Body of pancreas (tissue), 4 donors: ENCODE measurements at regions not wholly inside any gene's neighbourhood (a gene's known extent, or its start where the extent isn't known, plus 50 kb on each side); places are given as distances from the start of the nearest gene placed in this dataset.
"Not testable (repeated sequence)": the region's sequence is repeated elsewhere in the genome, so short reads cannot be mapped to it uniquely, and the experiment has no call there.

ENCODE experiments used
- ATAC-seq: fragments of 150-250 bp; one replicate; pipeline ENCODE4 v1.9.1; 2016
- DNase-seq, 4 donors: peaks; one replicate each; pipeline ENCODE4 v3.0.0-alpha.2; 2019
- H3K27ac ChIP-seq, 4 donors: fragments of 200-600 bp; sonication (generic); 1 replicate in 3 of 4; 2 replicates in 1 of 4; pipeline versions ENCODE4 v1.5.1 to v1.6.1; 2016 to 2019; ENCODE audit warnings: mild to moderate bottlenecking in 1 of 4, mixed read lengths in 1 of 4, moderate library complexity in 1 of 4
- H3K27me3 ChIP-seq, 2 donors: fragments of 200-600 bp; sonication (generic); one replicate each; pipeline ENCODE4 v1.6.0; 2016; ENCODE audit warnings: mild to moderate bottlenecking in 1 of 2
- H3K36me3 ChIP-seq, 2 donors: fragments of 200-600 bp; sonication (generic); replicated peaks in 1 of 2; 2 replicates each; pipeline ENCODE4 v1.5.1; 2016; ENCODE audit warnings: low read depth in 2 of 2; ENCODE audit not compliant: insufficient read depth in 1 of 2
- H3K4me1 ChIP-seq: fragments of 200-600 bp; sonication (generic); one replicate; pipeline ENCODE4 v1.6.0; 2016
- H3K4me3 ChIP-seq, 2 donors: fragments of 200-600 bp; sonication (generic); 1 replicate in 1 of 2; 2 replicates in 1 of 2; pipeline ENCODE4 v1.5.1; 2016 to 2019
- H3K9me3 ChIP-seq, 3 donors: fragments of 200-600 bp; sonication (generic); 1 replicate in 2 of 3; 2 replicates in 1 of 3; pipeline ENCODE4 v1.5.1; 2016
- POLR2A ChIP-seq, 3 donors: fragments of 450-650 bp; IDR thresholded peaks; one replicate each; pipeline ENCODE4 v1.6.1; 2016; ENCODE audit warnings: antibody characterized with exemption in 3 of 3, mild to moderate bottlenecking in 2 of 3
- WGBS, 2 donors: methylation state at CpG; one replicate each; pipeline ENCODE4 v1.1.5; 2017; 5-methylcytosine and 5-hydroxymethylcytosine counted together
- intact Hi-C: fragments of 100-400 bp; cut with DNase I; formaldehyde crosslinking; loops from one replicate; pipeline ENCODE4 v1.15.1; 2023
- TF ChIP-seq, protein P1 (sequence below), 7 experiments: fragments of 450-650 bp in 4 of 7; fragments of 200-600 bp in 3 of 7; sonication (generic) in 3 of 7; IDR thresholded peaks; one replicate each; pipeline ENCODE4 v1.5.1; 2016 to 2019; ENCODE audit warnings: antibody characterized with exemption in 7 of 7

DNA sequence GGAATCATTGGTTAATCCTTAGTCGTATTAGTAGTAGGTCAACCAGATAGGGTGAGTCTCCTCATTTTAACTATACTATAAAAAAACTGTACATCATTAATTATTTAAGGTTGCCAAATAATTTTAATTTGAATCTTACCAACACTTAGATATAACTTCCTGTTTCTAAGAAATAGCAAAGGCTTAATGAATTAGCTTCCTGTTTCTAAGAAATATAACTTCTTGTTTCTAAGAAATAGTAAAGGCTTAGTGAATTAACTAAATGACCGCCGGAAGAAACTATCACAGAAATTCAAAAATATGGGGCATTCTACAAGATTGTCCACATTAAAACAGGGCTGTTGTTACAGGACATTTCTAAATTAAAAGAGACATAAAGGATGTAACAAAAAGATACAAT, 392.9 kb upstream of the FOXG1 start:
- DNase-seq: no peak
- 55 to 69% methylated on average over 3 of the region's 3 CpGs for WGBS, 2 donors
- no peak overlapping the region for H3K4me3 ChIP-seq

DNA sequence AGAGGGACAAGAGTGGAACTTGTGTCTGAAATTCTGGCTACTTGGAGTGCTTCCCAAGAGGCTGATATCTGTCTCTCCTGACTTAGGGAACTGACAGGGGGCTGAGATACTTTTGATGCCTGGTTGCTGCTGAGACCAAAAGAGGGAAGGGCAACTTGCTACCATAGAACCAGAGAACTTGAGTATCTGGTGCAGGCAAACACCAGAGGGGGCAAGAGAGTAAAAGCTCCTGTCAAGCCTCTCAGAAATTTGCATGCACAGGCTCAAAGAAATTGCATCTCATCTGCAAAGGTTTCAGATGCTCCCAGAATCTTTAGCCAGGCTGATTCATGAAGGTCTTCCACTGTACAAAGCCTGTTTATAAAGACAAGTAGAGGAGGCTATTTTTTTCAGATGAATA, 391.3 kb upstream of the FOXG1 start:
- Histone ChIP-seq H3K27me3 (no peaks in the 10 kb centered on the region), H3K4me3 (no peak overlapping the region), H3K27ac (no peak overlapping the region), H3K36me3 (no peaks in the 10 kb centered on the region), H3K4me1 (no peaks in the 10 kb centered on the region), H3K9me3 (no peaks in the 10 kb centered on the region)
- intact Hi-C loops: no loop called here
- no peak for DNase-seq
- ATAC-seq: no peak
- no peak for TF ChIP-seq POLR2A (IDR thresholded peaks at IDR 0.05)
- TF ChIP-seq, protein P1, sequence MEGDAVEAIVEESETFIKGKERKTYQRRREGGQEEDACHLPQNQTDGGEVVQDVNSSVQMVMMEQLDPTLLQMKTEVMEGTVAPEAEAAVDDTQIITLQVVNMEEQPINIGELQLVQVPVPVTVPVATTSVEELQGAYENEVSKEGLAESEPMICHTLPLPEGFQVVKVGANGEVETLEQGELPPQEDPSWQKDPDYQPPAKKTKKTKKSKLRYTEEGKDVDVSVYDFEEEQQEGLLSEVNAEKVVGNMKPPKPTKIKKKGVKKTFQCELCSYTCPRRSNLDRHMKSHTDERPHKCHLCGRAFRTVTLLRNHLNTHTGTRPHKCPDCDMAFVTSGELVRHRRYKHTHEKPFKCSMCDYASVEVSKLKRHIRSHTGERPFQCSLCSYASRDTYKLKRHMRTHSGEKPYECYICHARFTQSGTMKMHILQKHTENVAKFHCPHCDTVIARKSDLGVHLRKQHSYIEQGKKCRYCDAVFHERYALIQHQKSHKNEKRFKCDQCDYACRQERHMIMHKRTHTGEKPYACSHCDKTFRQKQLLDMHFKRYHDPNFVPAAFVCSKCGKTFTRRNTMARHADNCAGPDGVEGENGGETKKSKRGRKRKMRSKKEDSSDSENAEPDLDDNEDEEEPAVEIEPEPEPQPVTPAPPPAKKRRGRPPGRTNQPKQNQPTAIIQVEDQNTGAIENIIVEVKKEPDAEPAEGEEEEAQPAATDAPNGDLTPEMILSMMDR (IDR thresholded peaks at IDR 0.05): peak in 1 of 7 experiments; percentile 4

More for the DNA sequence above, 392.9 kb upstream of the FOXG1 start:
- Histone ChIP-seq H3K27me3 (no peaks in the 10 kb centered on the region), H3K9me3 (no peaks in the 10 kb centered on the region), H3K27ac (no peak overlapping the region), H3K4me1 (no peaks in the 10 kb centered on the region), H3K36me3 (no peaks in the 10 kb centered on the region)
- ATAC-seq: no peak
- TF ChIP-seq POLR2A (IDR thresholded peaks at IDR 0.05): no peak
- TF ChIP-seq, protein P1 (IDR thresholded peaks at IDR 0.05): no peak
- intact Hi-C loops: no loop called here

DNA sequence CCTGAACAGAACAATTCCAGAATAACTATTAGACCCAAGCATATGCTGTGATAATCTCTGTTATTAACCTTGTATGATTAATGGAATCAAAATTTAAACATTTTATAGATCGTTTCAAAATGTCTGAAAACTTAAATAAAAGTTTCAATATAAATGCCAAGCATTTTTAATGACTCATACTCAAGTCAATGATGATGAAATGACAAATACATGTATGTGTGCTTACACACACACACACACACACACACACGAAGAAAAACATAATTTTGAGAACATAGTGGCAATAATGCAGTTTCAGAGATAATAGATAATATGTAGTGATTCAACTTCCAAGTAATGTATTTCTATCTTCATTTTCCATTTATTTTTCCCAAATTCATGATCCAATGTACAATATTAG, 384.9 kb upstream of the FOXG1 start:
- WGBS, 2 donors: 16 to 28% methylated on average over 2 of the region's 2 CpGs
- Histone ChIP-seq H3K9me3 (no peaks in the 10 kb centered on the region), H3K4me3 (no peak overlapping the region), H3K4me1 (no peaks in the 10 kb centered on the region), H3K36me3 (no peaks in the 10 kb centered on the region), H3K27me3 (no peaks in the 10 kb centered on the region), H3K27ac (no peak overlapping the region)
- DNase-seq: no peak
- no peak for TF ChIP-seq POLR2A (IDR thresholded peaks at IDR 0.05)
- TF ChIP-seq, protein P1 (IDR thresholded peaks at IDR 0.05): no peak
- ATAC-seq: no peak
- intact Hi-C loops: no loop called here

DNA sequence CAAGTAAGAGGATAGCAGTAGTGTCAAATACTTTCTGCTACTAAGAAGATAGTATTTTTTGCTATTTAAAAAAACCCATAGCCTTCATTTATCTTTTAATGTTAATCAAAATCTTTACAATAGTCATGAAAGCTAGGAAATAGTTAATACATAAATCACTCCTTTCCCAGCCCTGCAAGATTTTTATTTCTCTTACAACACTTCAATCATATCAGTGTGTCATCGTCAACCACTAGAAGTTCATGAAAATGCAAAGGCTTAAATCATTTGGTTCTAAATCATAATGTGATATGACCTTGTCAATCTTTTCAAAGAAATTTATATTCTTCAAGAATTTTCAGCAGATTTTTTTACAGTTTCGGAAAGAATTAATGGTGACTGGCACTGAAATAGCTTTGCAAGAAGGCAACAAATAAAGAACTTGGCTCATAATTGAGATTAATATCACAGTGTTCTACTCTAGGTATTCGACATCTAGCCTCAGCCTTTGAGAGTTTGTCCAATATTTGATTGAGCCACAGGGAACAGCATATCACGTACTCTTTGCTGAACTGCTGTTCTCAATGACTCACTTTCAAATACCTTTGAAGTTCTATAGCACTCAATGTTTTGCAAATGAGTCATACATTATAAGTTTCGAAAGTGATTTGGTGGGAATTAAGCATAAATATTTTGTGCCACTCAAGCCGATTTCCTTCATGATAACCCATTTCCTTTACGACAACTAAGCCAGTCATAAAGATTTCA, 384.0 kb upstream of the FOXG1 start:
- TF ChIP-seq, protein P1 (IDR thresholded peaks at IDR 0.05): no peak
- TF ChIP-seq POLR2A (IDR thresholded peaks at IDR 0.05): no peak
- Histone ChIP-seq H3K27ac (no peak overlapping the region), H3K36me3 (no peaks in the 10 kb centered on the region), H3K27me3 (no peaks in the 10 kb centered on the region), H3K4me3 (no peak overlapping the region), H3K9me3 (no peaks in the 10 kb centered on the region), H3K4me1 (no peaks in the 10 kb centered on the region)
- intact Hi-C loops: no loop called here
- ATAC-seq: no peak
- 60 to 64% methylated on average over 7 of the region's 7 CpGs for WGBS, 2 donors
- DNase-seq: no peak

DNA sequence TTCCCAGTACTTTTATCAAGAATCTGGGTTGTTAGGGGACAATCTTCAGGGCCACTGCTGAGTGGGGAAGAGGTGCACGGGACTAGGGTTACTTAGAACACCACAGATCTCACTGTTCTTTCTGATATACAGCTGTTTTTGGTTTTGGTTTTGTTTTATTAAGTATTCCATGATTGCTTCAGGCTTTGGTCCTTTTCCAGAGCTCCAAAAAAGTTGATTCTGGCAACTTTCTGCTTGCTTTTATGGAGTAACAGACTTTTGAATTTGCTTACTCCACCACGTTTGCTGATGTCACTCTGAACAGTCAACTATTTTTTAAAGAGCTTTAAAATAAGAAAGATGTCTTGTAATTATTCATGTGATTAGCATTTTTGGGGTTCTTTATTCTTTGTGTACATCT, 368.1 kb upstream of the FOXG1 start:
- H3K4me1 ChIP-seq: no peaks in the 10 kb centered on the region
- no peak overlapping the region for H3K27ac ChIP-seq
- TF ChIP-seq, protein P1 (IDR thresholded peaks at IDR 0.05): no peak
- TF ChIP-seq POLR2A (IDR thresholded peaks at IDR 0.05): no peak
- 38% methylated on average over 2 of the region's 2 CpGs for WGBS, 2 donors
- H3K27me3 ChIP-seq: no peaks in the 10 kb centered on the region
- no peaks in the 10 kb centered on the region for H3K36me3 ChIP-seq
- no peak overlapping the region for H3K4me3 ChIP-seq
- no peaks in the 10 kb centered on the region for H3K9me3 ChIP-seq
- DNase-seq (no peak), ATAC-seq (no peak)
- intact Hi-C loops: no loop called here

DNA sequence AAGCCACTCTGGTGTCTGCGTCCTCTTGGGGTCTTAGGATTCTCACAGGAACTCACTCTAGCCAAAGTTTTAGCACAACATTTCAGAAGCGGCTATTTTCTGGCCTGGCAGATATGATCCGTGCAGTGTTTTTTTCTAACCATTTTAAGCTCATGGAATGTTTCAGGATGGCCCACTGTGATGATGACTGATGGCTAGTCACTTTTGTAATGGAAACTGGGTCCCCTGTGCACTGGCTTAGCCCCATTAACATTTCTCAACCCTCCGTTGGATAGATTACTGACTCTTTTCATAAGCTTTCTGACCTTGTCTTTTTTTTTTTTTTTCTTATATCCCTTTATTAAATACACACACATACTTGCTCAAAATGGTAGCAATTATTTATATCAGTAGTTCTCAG, 364.9 kb upstream of the FOXG1 start:
- H3K4me1 ChIP-seq, DNase-seq, H3K9me3 ChIP-seq, intact Hi-C loops, H3K36me3 ChIP-seq, ATAC-seq, H3K4me3 ChIP-seq, H3K27ac ChIP-seq, H3K27me3 ChIP-seq: not testable (repeated sequence)
- WGBS, 2 donors: 44% methylated on average over 1 of the region's 4 CpGs; no CpG with 5 or more reads in 1 of the 2 donors
